RWPE2 (cell line): ENCODE measurements at regions not wholly inside any gene's neighbourhood (a gene's known extent, or its start where the extent isn't known, plus 50 kb on each side); places are given as distances from the start of the nearest gene placed in this dataset.

ENCODE experiments used
- ATAC-seq: fragments of 200-7000 bp; cut with Tn5 transposase; 3 replicates; pipeline ENCODE4 v1.9.1; 2021; ENCODE audit warnings: low read depth
- DNase-seq: peaks from one replicate; pipeline ENCODE4 v3.0.0-alpha.2; 2020; ENCODE audit warnings: low spot score
- H3K27ac ChIP-seq: fragments of 450-650 bp; 2 replicates; pipeline ENCODE4 v1.5.1; 2017; ENCODE audit warnings: mild to moderate bottlenecking; ENCODE audit not compliant: poor library complexity, severe bottlenecking
- H3K27me3 ChIP-seq: fragments of 250-450 bp; sonication (Bioruptor Pico); 2 replicates; pipeline ENCODE4 v1.5.1; 2021; ENCODE audit warnings: mild to moderate bottlenecking, moderate library complexity; ENCODE audit not compliant: insufficient read depth, poor library complexity, severe bottlenecking
- H3K36me3 ChIP-seq: fragments of 250-450 bp; sonication (Bioruptor Pico); 2 replicates; pipeline ENCODE4 v1.5.1; 2020; ENCODE audit warnings: low read depth, mild to moderate bottlenecking, moderate library complexity
- H3K4me1 ChIP-seq: fragments of 250-450 bp; sonication (Bioruptor Pico); 2 replicates; pipeline ENCODE4 v1.5.1; 2021; ENCODE audit warnings: mild to moderate bottlenecking, moderate library complexity; ENCODE audit not compliant: insufficient read depth, poor library complexity, severe bottlenecking
- H3K4me3 ChIP-seq: fragments of 250-450 bp; sonication (Bioruptor Pico); 2 replicates; pipeline ENCODE4 v1.5.1; 2021; ENCODE audit warnings: mild to moderate bottlenecking, moderate library complexity; ENCODE audit not compliant: severe bottlenecking
- H3K9me3 ChIP-seq: fragments of 250-450 bp; sonication (Bioruptor Pico); 2 replicates; pipeline ENCODE4 v1.5.1; 2021; ENCODE audit warnings: mild to moderate bottlenecking, moderate library complexity; ENCODE audit not compliant: severe bottlenecking
- TF ChIP-seq, protein P1 (sequence below): fragments of 450-650 bp; IDR thresholded peaks from one replicate; pipeline ENCODE4 v1.5.1; 2017; ENCODE audit warnings: mild to moderate bottlenecking, moderate library complexity; ENCODE audit not compliant: poor library complexity, severe bottlenecking

DNA sequence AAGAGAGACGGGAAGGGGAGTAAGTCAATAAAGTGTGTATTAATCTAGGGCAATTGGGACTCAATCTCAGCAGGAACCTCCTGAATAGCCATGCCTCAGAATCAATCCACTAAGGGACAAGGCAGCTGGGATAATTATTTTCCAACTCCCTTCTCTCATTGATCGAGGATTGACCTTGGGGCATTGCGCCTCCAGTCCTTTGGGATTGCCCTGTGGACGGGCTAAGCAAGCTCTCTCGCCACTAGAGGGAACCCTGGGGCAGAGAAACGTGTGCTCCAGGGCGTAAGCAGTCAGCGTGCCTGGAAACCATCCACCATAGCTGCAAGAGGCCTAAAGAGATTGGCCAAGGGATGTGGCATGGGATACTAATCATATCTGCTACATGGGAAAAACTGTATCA is 53.9 kb upstream of the ERCC4 start:
- H3K4me1 ChIP-seq = no peaks in the 10 kb centered on the region
- H3K9me3 ChIP-seq = no peaks in the 10 kb centered on the region
- H3K36me3 ChIP-seq = no peaks in the 10 kb centered on the region
- TF ChIP-seq, protein P1, sequence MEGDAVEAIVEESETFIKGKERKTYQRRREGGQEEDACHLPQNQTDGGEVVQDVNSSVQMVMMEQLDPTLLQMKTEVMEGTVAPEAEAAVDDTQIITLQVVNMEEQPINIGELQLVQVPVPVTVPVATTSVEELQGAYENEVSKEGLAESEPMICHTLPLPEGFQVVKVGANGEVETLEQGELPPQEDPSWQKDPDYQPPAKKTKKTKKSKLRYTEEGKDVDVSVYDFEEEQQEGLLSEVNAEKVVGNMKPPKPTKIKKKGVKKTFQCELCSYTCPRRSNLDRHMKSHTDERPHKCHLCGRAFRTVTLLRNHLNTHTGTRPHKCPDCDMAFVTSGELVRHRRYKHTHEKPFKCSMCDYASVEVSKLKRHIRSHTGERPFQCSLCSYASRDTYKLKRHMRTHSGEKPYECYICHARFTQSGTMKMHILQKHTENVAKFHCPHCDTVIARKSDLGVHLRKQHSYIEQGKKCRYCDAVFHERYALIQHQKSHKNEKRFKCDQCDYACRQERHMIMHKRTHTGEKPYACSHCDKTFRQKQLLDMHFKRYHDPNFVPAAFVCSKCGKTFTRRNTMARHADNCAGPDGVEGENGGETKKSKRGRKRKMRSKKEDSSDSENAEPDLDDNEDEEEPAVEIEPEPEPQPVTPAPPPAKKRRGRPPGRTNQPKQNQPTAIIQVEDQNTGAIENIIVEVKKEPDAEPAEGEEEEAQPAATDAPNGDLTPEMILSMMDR = peak; percentile 75
- peak; percentile 95 for ATAC-seq
- DNase-seq = no peak
- no peak overlapping the region for H3K4me3 ChIP-seq
- H3K27me3 ChIP-seq = no peaks in the 10 kb centered on the region
- no peak overlapping the region for H3K27ac ChIP-seq
